ENCODE measurements at regions not wholly inside any gene's neighbourhood (a gene's known extent, or its start where the extent isn't known, plus 50 kb on each side); places are given as distances from the start of the nearest gene placed in this dataset.

DNA sequence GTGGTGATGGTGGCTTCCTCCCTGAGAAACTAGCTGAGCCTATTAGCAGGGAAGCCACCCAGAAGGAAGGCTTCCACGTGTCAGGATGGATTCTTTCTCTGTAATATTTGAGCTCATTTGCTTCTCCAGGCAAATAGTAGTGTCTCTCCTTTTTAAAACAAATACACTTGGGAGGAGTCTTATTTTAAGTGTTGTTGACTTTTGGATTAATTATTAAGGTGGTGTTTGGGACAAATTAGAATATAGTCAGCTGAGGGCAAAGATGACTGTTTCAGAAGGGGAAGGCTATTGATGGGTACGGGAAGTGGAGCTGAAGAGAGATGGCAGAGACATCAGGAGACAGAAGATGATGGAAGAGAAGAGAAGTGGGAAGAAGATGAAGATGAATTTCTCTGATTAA lies 119.8 kb upstream of the PHACTR1 start:
- TF ChIP-seq, protein P1, sequence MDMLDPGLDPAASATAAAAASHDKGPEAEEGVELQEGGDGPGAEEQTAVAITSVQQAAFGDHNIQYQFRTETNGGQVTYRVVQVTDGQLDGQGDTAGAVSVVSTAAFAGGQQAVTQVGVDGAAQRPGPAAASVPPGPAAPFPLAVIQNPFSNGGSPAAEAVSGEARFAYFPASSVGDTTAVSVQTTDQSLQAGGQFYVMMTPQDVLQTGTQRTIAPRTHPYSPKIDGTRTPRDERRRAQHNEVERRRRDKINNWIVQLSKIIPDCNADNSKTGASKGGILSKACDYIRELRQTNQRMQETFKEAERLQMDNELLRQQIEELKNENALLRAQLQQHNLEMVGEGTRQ (IDR thresholded peaks at IDR 0.05; ENCODE audit: low read length), result no peak
- TF ChIP-seq CTCF (IDR thresholded peaks at IDR 0.05; ENCODE audit: control extremely low read depth in 1 of 3, insufficient read depth in 1 of 3, low read depth in 1 of 3, low read length in 3 of 3) (no peak), TEAD4 (IDR thresholded peaks at IDR 0.05; ENCODE audit: low read depth, low read length) (no peak)

All from H1 (cell line).